LNCAP (cell line): ENCODE measurements at regions not wholly inside any gene's neighbourhood (a gene's known extent, or its start where the extent isn't known, plus 50 kb on each side); places are given as distances from the start of the nearest gene placed in this dataset.

ENCODE experiments used
- CTCF ChIP-seq: fragments of 450-650 bp; IDR thresholded peaks from 2 replicates; pipeline ENCODE4 v1.5.1; 2017; ENCODE audit warnings: mild to moderate bottlenecking

- TF ChIP-seq CTCF, result no peak
Measured at GRCh38 chr7:53658951-53659350, 623.5 kb downstream of the POM121L12 start.

- no peak for TF ChIP-seq CTCF
Measured at GRCh38 chr7:53661645-53662217, 626.3 kb downstream of the POM121L12 start.

- no peak for TF ChIP-seq CTCF
Measured at GRCh38 chr7:53672681-53673080, 637.2 kb downstream of the POM121L12 start.

- TF ChIP-seq CTCF, result no peak
Measured at GRCh38 chr7:53675835-53676234, 640.4 kb downstream of the POM121L12 start.

- no peak for TF ChIP-seq CTCF
Measured at GRCh38 chr7:53684693-53685092, 649.3 kb downstream of the POM121L12 start.

GRCh38 chr7:53690411-53690810 is 655.0 kb downstream of the POM121L12 start:
- no peak for TF ChIP-seq CTCF

GRCh38 chr7:53697913-53698312 is 662.5 kb downstream of the POM121L12 start:
- no peak for TF ChIP-seq CTCF

- TF ChIP-seq CTCF, result no peak
Measured at GRCh38 chr7:53699215-53699837, 663.9 kb downstream of the POM121L12 start.
